ENCODE measurements at regions not wholly inside any gene's neighbourhood (a gene's known extent, or its start where the extent isn't known, plus 50 kb on each side); places are given as distances from the start of the nearest gene placed in this dataset.

DNA sequence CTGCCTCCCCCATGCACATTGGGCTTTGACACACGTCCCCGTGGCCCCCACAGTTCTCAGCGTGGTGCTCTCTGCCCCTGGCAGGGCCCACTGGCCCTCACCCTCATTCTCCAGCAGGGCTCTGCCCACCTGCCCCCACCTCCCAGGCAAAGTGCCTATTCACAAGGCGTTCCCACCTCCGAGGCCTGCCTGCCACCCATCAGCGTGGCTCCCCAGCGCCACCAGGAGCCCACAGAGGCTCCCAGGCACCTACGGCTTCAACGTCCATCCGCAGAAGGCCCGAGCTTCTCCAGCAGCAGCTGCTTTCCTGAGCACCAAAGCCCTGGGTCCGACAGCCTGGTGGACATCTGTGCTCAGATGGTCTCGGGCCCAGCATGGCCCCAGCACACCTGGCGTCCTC, 211.8 kb upstream of the PPP2R2D start:
- no peak for ATAC-seq
- DNase-seq: no peak
- intact Hi-C loops (cut with DNase I, micrococcal nuclease): no loop called here

DNA sequence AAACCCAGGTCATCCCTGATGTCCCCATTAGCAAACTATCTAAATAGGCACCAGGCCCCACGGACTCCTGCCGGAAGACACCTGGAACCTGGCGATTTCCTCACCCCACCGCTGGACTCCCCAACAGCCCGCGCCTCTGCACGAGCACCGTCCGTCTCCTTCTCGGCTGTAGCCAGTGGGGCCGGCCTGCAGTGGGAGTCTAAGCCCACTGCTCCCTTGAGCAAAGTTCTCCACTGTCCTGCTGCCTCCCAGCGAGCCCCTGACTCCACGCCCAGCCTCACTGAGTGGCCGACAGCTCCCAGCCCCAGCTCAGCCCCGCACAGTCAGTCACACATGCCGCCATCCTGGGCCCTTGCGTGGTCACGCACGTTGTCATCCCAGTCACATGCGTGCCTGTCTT, 211.3 kb upstream of the PPP2R2D start:
- intact Hi-C loops (cut with DNase I, micrococcal nuclease): no loop called here
- no peak for ATAC-seq
- DNase-seq: no peak

DNA sequence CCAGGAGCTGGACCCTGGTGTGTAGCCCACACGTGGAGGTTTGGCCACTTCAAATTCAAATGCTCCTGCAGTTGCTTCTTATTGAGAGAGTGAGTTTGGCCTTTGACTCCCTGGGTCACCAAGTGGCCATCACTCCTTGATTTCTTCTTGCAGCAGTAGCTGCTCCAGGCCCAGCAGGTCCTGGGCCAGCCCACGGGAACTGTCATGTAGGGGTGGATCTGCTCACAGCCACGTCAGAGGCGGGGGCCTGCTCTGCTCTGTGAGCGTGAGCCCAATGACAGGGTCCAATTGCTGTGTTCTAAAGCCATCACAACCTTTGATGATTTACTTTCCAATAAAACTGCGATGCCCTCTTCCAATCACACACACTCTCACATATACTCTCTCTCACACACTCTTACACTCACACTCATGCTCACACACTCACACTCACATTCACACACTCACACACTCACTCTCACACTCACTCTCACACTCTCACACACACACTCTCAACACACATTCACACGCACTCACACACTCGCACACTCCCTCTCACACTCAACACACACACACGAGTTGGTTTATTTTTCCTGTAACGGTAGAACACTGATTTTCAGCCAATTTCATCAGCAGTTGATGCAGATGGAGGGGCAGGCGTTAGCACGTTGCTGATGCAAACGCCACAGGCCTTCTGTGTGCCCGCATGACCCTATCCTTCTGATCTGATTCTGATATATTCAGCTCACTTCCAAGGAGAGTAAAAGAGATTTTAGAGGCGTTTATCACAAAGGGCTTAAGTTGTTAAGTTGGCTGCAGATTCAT, 210.7 kb upstream of the PPP2R2D start:
- ATAC-seq (no peak), DNase-seq (no peak)
- intact Hi-C loops (cut with DNase I, micrococcal nuclease): no loop called here

DNA sequence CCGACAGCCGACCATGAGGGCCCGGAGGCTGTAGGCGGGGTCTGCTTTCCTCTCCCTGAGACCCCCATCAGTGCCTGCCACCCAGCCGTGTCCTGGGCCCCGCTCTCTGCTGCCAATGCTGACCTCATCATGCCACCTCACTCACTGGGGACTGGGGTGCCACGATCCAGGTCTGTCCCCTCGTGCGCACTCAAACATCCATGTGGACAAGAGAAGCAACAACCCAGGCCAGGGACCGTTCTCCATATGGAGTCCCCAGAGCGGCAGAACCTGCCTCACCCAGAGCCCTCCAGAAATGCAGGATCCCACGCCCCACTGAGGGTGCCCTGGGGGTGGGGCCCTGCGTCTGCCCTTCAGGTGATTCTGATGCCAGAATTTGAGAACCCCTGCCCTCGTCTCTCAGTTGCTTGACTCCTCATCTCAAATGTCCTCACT, 210.0 kb upstream of the PPP2R2D start:
- ATAC-seq: no peak
- DNase-seq: no peak
- intact Hi-C loops (cut with DNase I, micrococcal nuclease): no loop called here

GRCh38 chr10:131691481-131692090, 209.2 kb upstream of the PPP2R2D start:
- DNase-seq: no peak
- intact Hi-C loops (cut with DNase I, micrococcal nuclease): no loop called here
- ATAC-seq: no peak

GRCh38 chr10:131692176-131692575, 208.6 kb upstream of the PPP2R2D start:
- no peak for DNase-seq
- ATAC-seq: no peak
- intact Hi-C loops (cut with DNase I, micrococcal nuclease): no loop called here

- intact Hi-C loops (cut with DNase I, micrococcal nuclease): no loop called here
- ATAC-seq (no peak), DNase-seq (no peak)
Observed at GRCh38 chr10:131692686-131693334, 208.0 kb upstream of the PPP2R2D start.

GRCh38 chr10:131693766-131694165, 207.0 kb upstream of the PPP2R2D start:
- DNase-seq: no peak
- intact Hi-C loops (cut with DNase I, micrococcal nuclease): no loop called here
- ATAC-seq: no peak

- ATAC-seq (no peak), DNase-seq (no peak)
- intact Hi-C loops (cut with DNase I, micrococcal nuclease): no loop called here
Observed at GRCh38 chr10:131694168-131694780, 206.5 kb upstream of the PPP2R2D start.

GRCh38 chr10:131694781-131695495, 205.9 kb upstream of the PPP2R2D start:
- intact Hi-C loops (cut with DNase I, micrococcal nuclease): no loop called here
- DNase-seq (no peak), ATAC-seq (no peak)

- ATAC-seq (no peak), DNase-seq (no peak)
- intact Hi-C loops (cut with DNase I, micrococcal nuclease): no loop called here
Observed at GRCh38 chr10:131695496-131696165, 205.2 kb upstream of the PPP2R2D start.

DNA sequence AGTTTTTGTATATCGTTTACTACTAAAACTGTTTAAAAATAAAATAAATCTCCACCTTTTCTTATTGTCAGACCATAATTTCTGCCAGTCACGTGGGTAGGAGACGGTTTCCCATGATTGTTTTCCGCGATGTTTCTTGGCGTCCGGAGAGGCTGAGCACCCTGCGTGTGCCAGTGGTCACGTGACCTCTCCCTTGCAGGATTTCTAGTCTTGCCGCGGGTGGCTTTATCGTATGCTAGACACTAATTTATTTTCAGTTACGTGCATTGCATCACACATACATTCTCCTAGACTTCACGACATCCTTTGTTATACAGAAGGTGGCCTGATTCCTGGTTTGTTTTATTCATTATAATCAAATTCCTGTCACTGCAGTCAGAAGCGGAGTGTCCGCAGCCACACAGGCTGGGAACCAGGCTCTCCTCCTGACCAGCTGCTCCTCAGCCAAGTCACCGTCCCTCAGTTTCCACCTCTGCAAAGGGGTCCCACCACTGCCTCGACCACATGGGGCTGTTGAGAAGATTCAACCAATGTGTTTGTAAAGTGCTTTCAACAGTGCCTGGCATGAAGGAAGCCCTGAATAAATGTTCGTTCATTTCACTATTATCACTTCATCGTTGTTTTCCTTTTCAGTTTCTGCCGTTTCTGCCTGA, 203.2 kb upstream of the PPP2R2D start:
- intact Hi-C loops (cut with DNase I, micrococcal nuclease): no loop called here
- DNase-seq (no peak), ATAC-seq (no peak)

- ATAC-seq (no peak), DNase-seq (no peak)
- intact Hi-C loops (cut with DNase I, micrococcal nuclease): no loop called here
Observed at GRCh38 chr10:131698232-131698631, 202.6 kb upstream of the PPP2R2D start.

GRCh38 chr10:131698986-131699385, 201.8 kb upstream of the PPP2R2D start:
- intact Hi-C loops (cut with DNase I, micrococcal nuclease): no loop called here
- ATAC-seq (no peak), DNase-seq (no peak)

DNA sequence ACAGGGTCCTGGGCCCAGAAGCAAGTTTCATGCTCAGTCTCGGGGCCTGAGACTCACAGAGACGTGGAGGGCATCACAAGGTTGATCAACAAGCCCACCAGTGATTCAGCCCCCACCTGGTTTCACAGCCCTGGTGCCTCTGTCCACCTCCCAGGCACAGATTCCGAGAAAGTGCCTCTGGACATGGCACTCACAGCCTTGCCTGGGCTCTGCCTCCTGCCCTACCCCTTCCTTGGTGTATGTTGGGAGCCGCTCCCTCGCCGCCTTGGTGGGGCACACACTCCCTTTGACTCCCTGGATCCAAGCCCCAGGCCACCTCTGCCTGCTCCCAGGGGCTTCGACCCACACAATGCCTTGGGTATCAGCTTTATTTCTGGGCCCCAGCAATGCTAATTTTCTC, 200.8 kb upstream of the PPP2R2D start:
- no peak for DNase-seq
- intact Hi-C loops (cut with DNase I, micrococcal nuclease): no loop called here
- ATAC-seq: no peak

- DNase-seq (no peak), ATAC-seq (no peak)
- intact Hi-C loops (cut with DNase I, micrococcal nuclease): no loop called here
Observed at GRCh38 chr10:131700506-131700905, 200.3 kb upstream of the PPP2R2D start.

- no peak for ATAC-seq
- no peak for DNase-seq
- intact Hi-C loops (cut with DNase I, micrococcal nuclease): no loop called here
Observed at GRCh38 chr10:131701131-131701947, 199.5 kb upstream of the PPP2R2D start.
